ENCODE measurements at regions not wholly inside any gene's neighbourhood (a gene's known extent, or its start where the extent isn't known, plus 50 kb on each side); places are given as distances from the start of the nearest gene placed in this dataset.
"Not testable (repeated sequence)": the region's sequence is repeated elsewhere in the genome, so short reads cannot be mapped to it uniquely, and the experiment has no call there.

GRCh38 chr3:163587342-163587741 is 1491.0 kb downstream of the SI start:
- DNase-seq = no peak

DNA sequence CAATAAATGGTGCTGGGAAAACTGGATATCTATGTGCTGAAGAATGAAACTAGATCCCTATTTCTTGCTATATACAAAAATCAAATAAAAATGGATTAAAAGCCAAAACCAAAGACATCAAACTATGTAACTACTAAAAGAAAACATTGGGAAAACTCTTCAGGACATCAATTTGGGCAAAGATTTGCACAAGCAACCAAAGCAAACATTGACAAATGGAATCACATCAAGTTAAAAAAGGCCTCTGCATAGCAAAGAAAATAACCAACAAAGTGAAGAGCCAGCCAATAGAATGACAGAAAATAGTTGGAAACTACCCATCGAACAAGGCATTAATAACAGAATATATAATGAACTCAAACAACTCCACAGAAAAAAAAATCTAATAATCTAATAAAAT is 1495.3 kb downstream of the SI start:
- DNase-seq = no peak

DNA sequence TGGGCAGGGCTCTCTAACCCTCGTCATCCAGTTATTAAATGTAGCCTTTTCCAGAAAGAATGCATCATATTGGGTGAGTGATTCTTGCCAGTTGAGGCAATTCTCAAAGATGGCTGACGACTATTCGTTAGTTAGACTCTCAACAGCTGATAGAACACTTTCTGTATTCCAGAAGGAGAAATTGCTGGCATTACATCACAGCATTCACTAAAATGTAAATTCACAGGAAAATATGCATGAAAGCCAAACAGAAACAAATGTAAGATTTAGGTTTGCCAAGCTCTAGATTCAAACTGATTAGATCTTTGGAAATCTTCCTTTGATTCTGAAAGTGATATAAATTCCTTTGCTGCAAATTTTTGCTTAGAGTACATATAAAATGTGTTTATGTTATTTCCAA is 1501.0 kb downstream of the SI start:
- DNase-seq = no peak

DNA sequence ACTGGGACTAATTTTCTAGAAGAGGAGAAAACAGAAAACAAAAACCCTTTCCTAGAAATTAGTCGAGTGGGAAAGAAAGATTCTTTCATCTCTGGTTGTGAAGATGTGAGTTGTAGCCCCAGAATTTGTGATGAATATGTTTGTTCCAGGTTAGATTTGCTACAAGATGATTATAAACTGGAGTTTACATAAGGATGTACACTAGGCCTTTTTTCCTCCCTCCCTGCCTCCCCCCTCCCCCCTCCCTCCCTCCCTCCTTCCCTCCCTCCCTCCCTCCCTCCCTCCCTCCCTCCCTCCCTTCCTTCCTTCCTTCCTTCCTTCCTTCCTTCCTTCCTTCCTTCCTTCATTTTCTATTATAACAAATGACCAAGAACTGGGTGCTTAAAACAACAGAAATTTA is 1502.0 kb downstream of the SI start:
- DNase-seq = no peak

DNA sequence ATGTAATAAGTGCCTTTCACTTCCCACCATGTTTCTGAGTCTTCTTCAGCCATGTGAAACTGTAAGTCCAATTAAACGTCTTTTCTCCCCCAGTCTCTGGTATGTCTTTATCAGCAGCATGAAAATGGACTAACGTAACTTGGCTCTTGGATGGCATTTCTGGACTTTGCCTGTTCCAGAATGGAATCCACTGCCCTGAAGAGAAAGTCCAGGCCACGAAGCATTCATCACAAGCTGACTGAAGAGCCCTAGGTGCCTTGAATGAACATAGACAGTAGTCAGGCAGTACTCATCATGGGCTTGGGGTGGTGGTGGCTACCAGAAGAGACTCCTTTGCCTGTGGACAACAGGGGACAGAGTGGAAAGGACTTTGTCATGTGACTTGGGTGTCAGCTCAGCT is 1505.0 kb downstream of the SI start:
- DNase-seq = no peak

- no peak for DNase-seq
Measured at GRCh38 chr3:163572856-163573255, 1505.4 kb downstream of the SI start.

DNA sequence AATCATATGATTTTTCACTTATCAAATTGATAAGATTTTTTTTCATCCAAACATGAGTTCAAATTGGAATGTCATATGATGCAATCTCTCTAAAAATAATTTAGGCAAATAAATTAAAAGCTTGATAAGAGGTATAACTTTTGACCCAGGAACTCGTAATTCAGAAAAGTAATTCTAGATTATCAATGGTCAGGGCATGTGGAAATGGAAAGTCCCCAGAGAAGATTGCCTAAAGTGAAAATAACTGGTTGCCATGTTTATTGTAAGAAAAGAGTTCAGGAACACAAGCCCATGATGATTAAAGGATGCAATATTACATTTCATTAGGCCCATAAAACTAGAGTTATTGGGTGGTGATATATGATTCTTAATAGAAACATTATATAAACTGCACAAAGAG is 1514.8 kb downstream of the SI start:
- DNase-seq = no peak

DNA sequence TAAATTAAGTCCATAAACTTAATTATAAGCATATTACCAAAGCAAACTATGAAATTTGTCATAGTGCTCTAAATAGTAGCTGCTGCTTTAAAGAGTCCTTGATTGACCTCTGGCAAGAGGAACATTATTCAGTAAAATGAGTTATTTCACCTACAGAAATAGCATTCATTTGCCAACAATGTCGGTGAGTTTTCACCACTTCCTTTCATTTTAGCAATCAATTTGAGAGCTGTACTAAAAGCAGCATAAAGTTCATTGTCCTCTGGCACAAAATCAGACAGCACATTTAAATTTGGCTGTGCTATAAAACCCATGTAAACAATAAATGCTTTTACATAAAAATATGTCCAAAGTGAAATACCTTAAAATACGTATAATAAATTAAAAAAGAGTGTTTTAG is 1515.7 kb downstream of the SI start:
- DNase-seq = no peak

DNA sequence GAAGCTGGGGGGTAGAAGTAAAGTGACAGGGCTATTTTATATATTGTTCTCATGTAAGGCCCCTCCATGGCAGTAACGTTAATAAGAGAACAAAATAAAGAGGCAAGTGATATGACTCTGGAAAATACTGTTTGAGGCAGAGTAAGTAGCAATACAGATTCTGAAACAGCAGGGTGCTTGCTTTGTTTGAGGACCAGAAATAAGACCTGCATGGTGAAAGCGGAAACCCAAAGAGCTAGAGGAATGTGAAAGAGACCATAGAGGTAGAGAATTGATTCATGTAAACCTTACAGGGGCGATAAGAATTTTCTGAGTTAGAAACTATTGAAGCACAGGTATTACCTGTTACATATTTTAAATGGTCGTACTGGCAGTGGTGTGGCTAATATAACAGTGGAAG is 1517.1 kb downstream of the SI start:
- DNase-seq = no peak

DNA sequence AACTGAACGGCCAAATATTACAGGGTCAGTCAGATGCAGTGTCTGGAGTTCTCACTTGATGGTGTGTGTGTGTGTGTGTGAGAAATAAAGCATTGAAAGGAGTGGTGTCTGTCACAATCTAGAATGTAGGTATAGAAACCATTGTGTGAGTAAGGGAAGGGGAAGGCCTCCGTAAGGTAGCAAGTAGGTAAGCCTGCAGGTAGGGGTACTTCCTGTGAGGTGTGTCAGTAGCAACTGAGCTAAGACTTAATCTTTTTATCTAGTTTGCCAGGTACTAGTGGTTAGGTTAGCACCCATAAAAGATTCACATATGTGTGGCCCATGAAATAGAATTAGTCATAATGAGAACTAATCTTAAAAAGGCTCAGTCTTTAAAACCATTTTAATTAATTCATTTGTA is 1517.8 kb downstream of the SI start:
- no peak for DNase-seq

GRCh38 chr3:163556813-163557523 is 1521.3 kb downstream of the SI start:
- no peak for DNase-seq

DNA sequence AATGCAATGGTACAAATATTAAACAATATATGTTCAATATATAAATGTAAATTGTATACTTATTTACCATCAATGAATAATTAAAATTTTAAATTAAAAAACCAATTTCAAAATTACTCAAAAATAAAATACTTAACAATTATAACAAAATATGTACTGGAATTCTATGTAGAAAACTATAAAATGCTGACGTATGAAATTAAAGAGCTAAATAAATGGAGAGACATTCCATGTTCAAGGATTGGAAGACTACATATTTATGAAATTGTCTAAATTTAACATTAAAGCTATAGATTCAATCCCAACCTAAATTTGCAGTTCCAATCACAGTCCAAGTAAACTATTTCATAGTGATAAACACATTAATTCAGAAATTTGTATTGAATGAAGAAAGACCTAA is 1522.4 kb downstream of the SI start:
- DNase-seq = no peak

DNA sequence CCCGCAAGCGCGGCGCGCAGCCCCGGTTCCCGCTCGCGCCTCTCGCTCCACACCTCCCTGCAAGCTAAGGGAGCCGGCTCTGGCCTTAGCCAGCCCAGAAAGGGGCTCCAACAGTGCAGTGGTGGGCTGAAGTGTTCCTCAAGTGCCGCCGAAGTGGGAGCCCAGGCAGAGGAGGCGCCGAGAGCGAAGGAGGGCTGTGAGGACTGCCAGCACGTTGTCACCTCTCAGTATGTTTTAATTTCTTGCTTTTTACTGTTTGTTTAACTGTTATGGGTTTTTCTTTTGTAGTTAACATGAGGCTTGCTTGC is 1525.7 kb downstream of the SI start:
- no peak for DNase-seq

GRCh38 chr3:163551915-163552658 is 1526.2 kb downstream of the SI start:
- DNase-seq = not testable (repeated sequence)

DNA sequence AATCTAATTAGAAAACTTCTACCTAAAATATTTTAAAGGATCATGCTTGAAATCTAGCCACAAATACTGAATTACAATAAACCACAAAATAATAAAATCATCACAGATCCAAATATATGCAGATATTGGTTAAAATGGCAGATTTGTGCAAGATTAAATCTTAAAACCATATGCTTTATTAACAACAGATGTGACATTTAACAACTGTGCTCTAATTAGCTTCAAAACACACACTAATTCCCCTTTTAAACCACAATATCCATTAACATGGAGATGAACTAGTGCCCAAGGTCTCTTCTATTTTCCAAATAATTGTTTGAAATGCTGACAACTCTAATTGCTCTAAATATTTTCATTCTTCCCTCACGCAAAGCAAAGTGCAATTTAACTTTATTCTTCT is 1530.3 kb downstream of the SI start:
- DNase-seq = no peak

GRCh38 chr3:163547014-163547685 is 1531.1 kb downstream of the SI start:
- DNase-seq = no peak

- no peak for DNase-seq
Measured at GRCh38 chr3:163543662-163544061, 1534.6 kb downstream of the SI start.

DNA sequence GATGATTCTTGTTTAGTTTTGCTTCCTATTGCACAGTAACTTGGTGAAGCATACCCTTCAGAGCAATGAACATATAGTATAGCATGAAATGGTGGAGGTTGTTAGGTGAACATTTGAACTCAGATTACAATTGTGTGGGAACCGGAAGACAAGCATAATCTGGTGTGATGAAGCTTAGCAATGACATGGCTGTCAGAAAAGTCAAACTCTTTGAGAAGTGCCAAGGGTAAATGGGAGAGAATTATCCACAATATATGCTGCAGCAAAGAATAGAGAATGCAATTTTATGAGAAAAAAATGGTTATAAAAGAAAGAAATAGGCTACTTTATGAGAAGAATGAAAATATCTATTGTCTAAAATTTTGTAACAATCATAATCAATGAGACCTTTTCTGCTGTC is 1536.7 kb downstream of the SI start:
- no peak for DNase-seq

GRCh38 chr3:163538387-163538786 is 1539.9 kb downstream of the SI start:
- no peak for DNase-seq

GRCh38 chr3:163533381-163533780 is 1544.9 kb downstream of the SI start:
- no peak for DNase-seq

DNA sequence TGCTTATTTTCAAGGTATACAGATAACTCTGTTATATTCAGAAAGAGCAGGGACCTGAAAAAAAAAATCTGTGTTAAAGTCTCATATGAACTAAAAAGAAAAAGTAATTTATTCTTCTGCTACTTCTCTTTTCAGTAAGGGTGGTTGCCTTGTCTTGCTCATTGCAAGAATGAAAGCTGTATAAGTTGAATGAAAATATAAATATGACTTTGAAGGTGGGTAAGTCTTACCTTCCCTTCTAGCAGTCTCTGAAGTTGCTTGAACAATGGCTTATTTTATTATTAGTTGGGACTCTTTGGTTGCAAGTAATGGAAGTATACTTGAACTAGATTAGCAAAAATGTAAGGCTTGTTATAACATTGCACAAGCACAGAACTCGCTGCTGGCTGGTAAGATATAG is 1554.9 kb downstream of the SI start:
- DNase-seq = no peak

GRCh38 chr3:163521261-163521660 is 1557.0 kb downstream of the SI start:
- no peak for DNase-seq

GRCh38 chr3:163518065-163518464 is 1560.2 kb downstream of the SI start:
- no peak for DNase-seq

GRCh38 chr3:163513149-163513657 is 1565.1 kb downstream of the SI start:
- DNase-seq = no peak
